WTC11 (cell line): ENCODE measurements at regions not wholly inside any gene's neighbourhood (a gene's known extent, or its start where the extent isn't known, plus 50 kb on each side); places are given as distances from the start of the nearest gene placed in this dataset.

Experiments
- ATAC-seq: fragments of 200-7000 bp; cut with Tn5 transposase; 2 replicates; pipeline ENCODE4 v1.10.0; 2021; ENCODE audit warnings: mild to moderate bottlenecking, moderate library complexity
- CTCF ChIA-PET: fragments of 300-600 bp; sonication (Branson Sonifier 250); formaldehyde crosslinking; loops from one replicate; lab custom pipeline; 2021; ENCODE audit warnings: antibody characterized with exemption; lab: Charles Lee
- POLR2A ChIA-PET: fragments of 350-600 bp; sonication (Branson Sonifier 250); formaldehyde crosslinking; loops from one replicate; lab custom pipeline; 2021; ENCODE audit warnings: antibody characterized with exemption; lab: Charles Lee
- DNase-seq: peaks from one replicate; pipeline ENCODE4 v3.0.0; 2021; ENCODE audit warnings: low spot score
- H3K27ac Mint-ChIP-seq: 2 replicates; pipeline ENCODE4 v1.8.0; 2021; ENCODE audit warnings: mixed read lengths
- H3K27me3 Mint-ChIP-seq: 2 replicates; pipeline ENCODE4 v1.8.0; 2021; ENCODE audit warnings: low read depth, mild to moderate bottlenecking, moderate library complexity, mixed read lengths
- H3K36me3 Mint-ChIP-seq: 2 replicates; pipeline ENCODE4 v1.8.0; 2021; ENCODE audit warnings: mixed read lengths
- H3K4me1 Mint-ChIP-seq: 2 replicates; pipeline ENCODE4 v1.8.0; 2022; ENCODE audit warnings: mixed read lengths
- H3K4me3 Mint-ChIP-seq: 2 replicates; pipeline ENCODE4 v1.8.0; 2021; ENCODE audit warnings: mild to moderate bottlenecking, moderate library complexity, mixed read lengths
- H3K9me3 Mint-ChIP-seq: 2 replicates; pipeline ENCODE4 v1.8.0; 2021; ENCODE audit warnings: mixed read lengths
- AR ChIP-seq: fragments of 250-450 bp; sonication (Bioruptor Pico); IDR thresholded peaks from 2 replicates; pipeline ENCODE4 v1.9.0; 2021; ENCODE audit warnings: mild to moderate bottlenecking
- ARID4B ChIP-seq: sonication (generic); formaldehyde crosslinking; IDR thresholded peaks from 2 replicates; pipeline ENCODE4 v1.8.0; 2023; ENCODE audit warnings: missing genetic modification reagents, mild to moderate bottlenecking, borderline replicate concordance
- ATF2 ChIP-seq: sonication (generic); formaldehyde crosslinking; IDR thresholded peaks from 2 replicates; pipeline ENCODE4 v1.8.1; 2022; ENCODE audit warnings: low read depth, missing genetic modification reagents, borderline replicate concordance
- ATF6 ChIP-seq: sonication (generic); formaldehyde crosslinking; IDR thresholded peaks from 2 replicates; pipeline ENCODE4 v1.8.1; 2023; ENCODE audit warnings: mild to moderate bottlenecking, missing genetic modification reagents
- CBFB ChIP-seq: sonication (generic); formaldehyde crosslinking; IDR thresholded peaks from 2 replicates; pipeline ENCODE4 v1.8.1; 2022; ENCODE audit warnings: mild to moderate bottlenecking, low read depth, missing genetic modification reagents
- GRHL2 ChIP-seq: fragments of 250-450 bp; sonication (Bioruptor Pico); IDR thresholded peaks from 2 replicates; pipeline ENCODE4 v1.8.0; 2022; ENCODE audit warnings: mild to moderate bottlenecking, moderate library complexity; ENCODE audit not compliant: insufficient replicate concordance, severe bottlenecking
- GTF2I ChIP-seq: fragments of 250-450 bp; sonication (Bioruptor Pico); conservative IDR thresholded peaks from 2 replicates; pipeline ENCODE4 v1.4.0; 2021; ENCODE audit warnings: mild to moderate bottlenecking
- JAZF1 ChIP-seq: fragments of 250-450 bp; sonication (Bioruptor Pico); IDR thresholded peaks from 2 replicates; pipeline ENCODE4 v1.9.0; 2021; ENCODE audit warnings: moderate library complexity, mild to moderate bottlenecking, inconsistent platforms
- MLX ChIP-seq: sonication (generic); formaldehyde crosslinking; IDR thresholded peaks from 2 replicates; pipeline ENCODE4 v1.8.1; 2023; ENCODE audit warnings: mild to moderate bottlenecking, missing genetic modification reagents, moderate library complexity
- NFYB ChIP-seq: sonication (generic); formaldehyde crosslinking; conservative IDR thresholded peaks from 2 replicates; pipeline ENCODE4 v1.8.0; 2022; ENCODE audit warnings: low read depth, missing genetic modification reagents
- PREB ChIP-seq: sonication (generic); formaldehyde crosslinking; IDR thresholded peaks from 2 replicates; pipeline ENCODE4 v1.8.1; 2022; ENCODE audit warnings: mild to moderate bottlenecking, missing genetic modification reagents, moderate library complexity, borderline replicate concordance
- SMAD4 ChIP-seq: sonication (generic); formaldehyde crosslinking; IDR thresholded peaks from 2 replicates; pipeline ENCODE4 v1.8.0; 2022; ENCODE audit warnings: mild to moderate bottlenecking, missing genetic modification reagents
- SP1 ChIP-seq: sonication (generic); formaldehyde crosslinking; conservative IDR thresholded peaks from 2 replicates; pipeline ENCODE4 v1.8.1; 2022; ENCODE audit warnings: missing genetic modification reagents
- USF2 ChIP-seq: sonication (generic); formaldehyde crosslinking; IDR thresholded peaks from 2 replicates; pipeline ENCODE4 v1.8.1; 2023; ENCODE audit warnings: mild to moderate bottlenecking, missing genetic modification reagents, moderate library complexity
- ZBTB21 ChIP-seq: sonication (generic); formaldehyde crosslinking; IDR thresholded peaks from 2 replicates; pipeline ENCODE4 v1.8.1; 2023; ENCODE audit warnings: mild to moderate bottlenecking, missing genetic modification reagents, borderline replicate concordance
- ZNF317 ChIP-seq: sonication (generic); formaldehyde crosslinking; IDR thresholded peaks from 2 replicates; pipeline ENCODE4 v1.8.1; 2023; ENCODE audit warnings: low read depth, mild to moderate bottlenecking, moderate library complexity, missing genetic modification reagents, borderline replicate concordance
- ZNF416 ChIP-seq: fragments of 250-450 bp; sonication (Bioruptor Pico); IDR thresholded peaks from 2 replicates; pipeline ENCODE4 v1.9.0; 2021; ENCODE audit warnings: mild to moderate bottlenecking, inconsistent platforms

- TF ChIP-seq SMAD4 (CRISPR knock-in tag) (no peak), ATF2 (CRISPR knock-in tag) (no peak), PREB (CRISPR knock-in tag) (no peak)
These were observed 234.9 kb upstream of the DACH1 start (continued) for GRCh38 chr13:72101768-72102400.

GRCh38 chr13:72100339-72100738 is 233.3 kb upstream of the DACH1 start:
- no peaks in the 10 kb centered on the region for H3K27me3 Mint-ChIP-seq
- peaks cover 12% of the 10 kb centered on the region for H3K4me1 Mint-ChIP-seq
- peaks cover 4% of the 10 kb centered on the region; the same call in 1 of the 2 replicates for H3K9me3 Mint-ChIP-seq
- DNase-seq (no peak), ATAC-seq (no peak)
- no peaks in the 10 kb centered on the region for H3K36me3 Mint-ChIP-seq
- no peak overlapping the region for H3K27ac Mint-ChIP-seq
- ChIA-PET POLR2A (no interaction called here), CTCF (no interaction called here)
- no peak overlapping the region for H3K4me3 Mint-ChIP-seq
- no peak for TF ChIP-seq AR (CRISPR knock-in tag)
- no peak for TF ChIP-seq USF2 (CRISPR knock-in tag)
- no peak for TF ChIP-seq ARID4B (CRISPR knock-in tag)
- TF ChIP-seq SP1 (CRISPR knock-in tag), result no peak
- TF ChIP-seq ZNF317, result no peak
- no peak for TF ChIP-seq SMAD4 (CRISPR knock-in tag)
- TF ChIP-seq ATF6 (CRISPR knock-in tag), result no peak
- no peak for TF ChIP-seq ZBTB21 (CRISPR knock-in tag)
- no peak for TF ChIP-seq GRHL2
- no peak for TF ChIP-seq GTF2I (CRISPR knock-in tag)
- no peak for TF ChIP-seq NFYB
- TF ChIP-seq ZNF416 (CRISPR knock-in tag), result no peak
- no peak for TF ChIP-seq JAZF1 (CRISPR knock-in tag)
- TF ChIP-seq MLX (CRISPR knock-in tag), result no peak
- TF ChIP-seq CBFB (CRISPR knock-in tag), result no peak
